ENCODE measurements at regions not wholly inside any gene's neighbourhood (a gene's known extent, or its start where the extent isn't known, plus 50 kb on each side); places are given as distances from the start of the nearest gene placed in this dataset.

- CTCF ChIA-PET = interaction anchor here (0.6 kb wide), 1 partner anchor 9 kb away, joined by 4 read pairs; no protein-coding TSS in a partner anchor
- dilution Hi-C loops (cut with HindIII; ENCODE audit: low sequenced_read_pairs, unreplicated experiment) = no loop called here
Observed at GRCh38 chr10:111873621-111874135, 309.9 kb downstream of the GPAM start.

More at GRCh38 chr10:111873621-111874135, 309.9 kb downstream of the GPAM start:
- Histone ChIP-seq H4K20me1 (ENCODE audit: insufficient read depth, low read length) (no peaks in the 10 kb centered on the region), H2BK5ac (ENCODE audit: low read depth, low read length, poor library complexity, severe bottlenecking) (no peak overlapping the region), H3K79me1 (ENCODE audit: low read depth in 1 of 2, low read length in 2 of 2) (no peaks in the 10 kb centered on the region), H3K4me3 (ENCODE audit: insufficient read depth, low read depth, low read length) (no peak overlapping the region), H3K4ac (ENCODE audit: low read depth, low read length) (no peak overlapping the region), H2AK9ac (replicated peaks; ENCODE audit: low read depth, low read length, poor library complexity) (no peak overlapping the region), H3K27me3 (ENCODE audit: control insufficient read depth, insufficient read depth, low read length) (no peaks in the 10 kb centered on the region), H4K91ac (ENCODE audit: insufficient read depth, low read depth, low read length) (no peak overlapping the region), H3K36me3 (ENCODE audit: control insufficient read depth, insufficient read depth, low read length) (no peaks in the 10 kb centered on the region), H3K18ac (ENCODE audit: low read depth, low read length) (no peak overlapping the region), H3K4me2 (ENCODE audit: low read depth, low read length) (no peak overlapping the region), H2BK120ac (ENCODE audit: low read depth, low read length) (no peak overlapping the region), H3K9ac (ENCODE audit: low read depth, low read length) (no peak overlapping the region), H3K9me3 (ENCODE audit: control insufficient read depth, insufficient read depth, low read length) (peaks cover 8% of the 10 kb centered on the region; the same call in 1 of the 2 replicates), H2BK15ac (ENCODE audit: low read depth, low read length) (no peak overlapping the region), H3K9me1 (ENCODE audit: insufficient read depth, low read length) (no peaks in the 10 kb centered on the region), H3K4me1 (ENCODE audit: control insufficient read depth, insufficient read depth, low read length) (no peaks in the 10 kb centered on the region), H4K8ac (ENCODE audit: low read depth in 2 of 2, low read length in 2 of 2) (no peak overlapping the region), H2AK5ac (ENCODE audit: low read depth, low read length) (no peak overlapping the region), H3K14ac (replicated peaks; ENCODE audit: low read depth, low read length) (no peak overlapping the region), H3K56ac (ENCODE audit: extremely low read depth, insufficient read depth, low read length) (no peak overlapping the region), H3K23ac (ENCODE audit: low read depth, low read length) (no peak overlapping the region), H3K27ac (ENCODE audit: insufficient read depth, low read length) (no peak overlapping the region), H2AFZ (replicated peaks; ENCODE audit: low read length, poor library complexity) (no peak overlapping the region), H2BK20ac (ENCODE audit: low read depth, low read length) (no peak overlapping the region), H4K5ac (ENCODE audit: low read depth, low read length) (no peak overlapping the region)
- TF ChIP-seq MAZ (IDR thresholded peaks at IDR 0.05; ENCODE audit: borderline replicate concordance, low read depth, low read length) (no peak), FOS (IDR thresholded peaks at IDR 0.05; ENCODE audit: low read depth, low read length) (no peak), ELK1 (IDR thresholded peaks at IDR 0.05; ENCODE audit: borderline replicate concordance, low read depth, low read length) (no peak), RCOR1 (IDR thresholded peaks at IDR 0.05; ENCODE audit: insufficient replicate concordance, low read length) (no peak), SMC3 (IDR thresholded peaks at IDR 0.05; ENCODE audit: low read depth, low read length) (no peak), RFX5 (IDR thresholded peaks at IDR 0.05; ENCODE audit: low read depth, low read length) (no peak), RAD21 (IDR thresholded peaks at IDR 0.05; ENCODE audit: low read length) (no peak), BHLHE40 (IDR thresholded peaks at IDR 0.05; ENCODE audit: low read depth, low read length) (no peak), NFE2L2 (IDR thresholded peaks at IDR 0.05; ENCODE audit: low read depth, low read length) (no peak), MAFK (IDR thresholded peaks at IDR 0.05; ENCODE audit: low read depth, low read length) (no peak), MXI1 (IDR thresholded peaks at IDR 0.05; ENCODE audit: borderline replicate concordance, low read depth, low read length) (no peak), CHD1 (IDR thresholded peaks at IDR 0.05; ENCODE audit: low read depth, low read length) (no peak)
- TF ChIP-seq, protein P1, sequence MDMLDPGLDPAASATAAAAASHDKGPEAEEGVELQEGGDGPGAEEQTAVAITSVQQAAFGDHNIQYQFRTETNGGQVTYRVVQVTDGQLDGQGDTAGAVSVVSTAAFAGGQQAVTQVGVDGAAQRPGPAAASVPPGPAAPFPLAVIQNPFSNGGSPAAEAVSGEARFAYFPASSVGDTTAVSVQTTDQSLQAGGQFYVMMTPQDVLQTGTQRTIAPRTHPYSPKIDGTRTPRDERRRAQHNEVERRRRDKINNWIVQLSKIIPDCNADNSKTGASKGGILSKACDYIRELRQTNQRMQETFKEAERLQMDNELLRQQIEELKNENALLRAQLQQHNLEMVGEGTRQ (IDR thresholded peaks at IDR 0.05; ENCODE audit: low read depth, low read length) = no peak
- intact Hi-C loops (cut with micrococcal nuclease) (no loop called here), in situ Hi-C loops (cut with MboI; ENCODE audit: low sequenced_read_pairs) (no loop called here)
- no TSS peak for BruUV-seq (replicated peaks)
- POLR2A ChIA-PET (ENCODE audit: unreplicated experiment) = no interaction called here
- ATAC-seq (ENCODE audit: low read depth) (no peak), DNase-seq (no peak)
- 83% methylated on average over 1 of the region's 7 CpGs; no CpG with 5 or more reads in 1 of the 2 experiments for WGBS, 2 experiments (ENCODE audit: extremely low coverage in 2 of 2, insufficient read length in 1 of 2)
